ENCODE measurements at regions not wholly inside any gene's neighbourhood (a gene's known extent, or its start where the extent isn't known, plus 50 kb on each side); places are given as distances from the start of the nearest gene placed in this dataset.

DNA sequence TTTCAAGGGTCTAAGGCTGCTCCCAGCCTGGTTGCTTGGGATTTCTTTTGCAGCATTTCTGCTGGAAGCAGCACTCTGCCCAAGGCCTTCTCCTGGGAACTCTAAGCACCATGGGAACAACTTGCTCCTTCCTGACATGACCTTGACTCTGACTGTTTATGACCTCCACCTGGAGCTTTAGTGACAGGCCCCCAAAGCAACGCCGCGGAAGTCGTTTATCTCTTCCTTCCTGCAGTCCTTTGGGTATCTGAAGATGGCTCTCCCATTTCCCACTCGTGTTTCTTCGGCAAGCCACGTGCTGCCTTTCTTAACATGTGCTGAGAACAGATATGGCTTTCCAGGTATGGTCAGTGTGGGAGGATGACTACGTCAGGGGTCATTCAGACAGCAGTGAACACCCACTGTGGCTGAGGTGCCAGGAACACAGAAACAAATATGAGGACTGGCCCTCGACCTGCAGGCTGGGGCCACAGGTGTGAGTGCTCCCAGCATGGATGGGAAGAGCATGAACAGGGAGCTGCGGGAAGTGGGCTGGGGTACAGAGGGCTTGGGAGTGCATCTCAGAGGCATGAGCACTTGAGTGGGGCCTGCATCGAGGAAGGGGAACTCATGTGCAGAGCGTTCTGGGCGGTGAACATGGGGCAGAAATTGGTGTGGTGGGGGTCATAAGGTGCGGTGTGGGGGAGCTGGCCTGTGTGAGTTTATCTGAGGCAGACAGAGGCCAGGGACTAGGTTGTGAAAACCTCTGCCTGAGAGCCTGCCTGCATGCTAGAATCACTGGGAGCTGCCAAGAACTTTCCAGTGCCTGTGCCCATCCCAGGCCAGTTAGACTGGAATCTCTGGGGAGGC, 140.5 kb downstream of the TSN start (continued):
- TF ChIP-seq, protein P1, sequence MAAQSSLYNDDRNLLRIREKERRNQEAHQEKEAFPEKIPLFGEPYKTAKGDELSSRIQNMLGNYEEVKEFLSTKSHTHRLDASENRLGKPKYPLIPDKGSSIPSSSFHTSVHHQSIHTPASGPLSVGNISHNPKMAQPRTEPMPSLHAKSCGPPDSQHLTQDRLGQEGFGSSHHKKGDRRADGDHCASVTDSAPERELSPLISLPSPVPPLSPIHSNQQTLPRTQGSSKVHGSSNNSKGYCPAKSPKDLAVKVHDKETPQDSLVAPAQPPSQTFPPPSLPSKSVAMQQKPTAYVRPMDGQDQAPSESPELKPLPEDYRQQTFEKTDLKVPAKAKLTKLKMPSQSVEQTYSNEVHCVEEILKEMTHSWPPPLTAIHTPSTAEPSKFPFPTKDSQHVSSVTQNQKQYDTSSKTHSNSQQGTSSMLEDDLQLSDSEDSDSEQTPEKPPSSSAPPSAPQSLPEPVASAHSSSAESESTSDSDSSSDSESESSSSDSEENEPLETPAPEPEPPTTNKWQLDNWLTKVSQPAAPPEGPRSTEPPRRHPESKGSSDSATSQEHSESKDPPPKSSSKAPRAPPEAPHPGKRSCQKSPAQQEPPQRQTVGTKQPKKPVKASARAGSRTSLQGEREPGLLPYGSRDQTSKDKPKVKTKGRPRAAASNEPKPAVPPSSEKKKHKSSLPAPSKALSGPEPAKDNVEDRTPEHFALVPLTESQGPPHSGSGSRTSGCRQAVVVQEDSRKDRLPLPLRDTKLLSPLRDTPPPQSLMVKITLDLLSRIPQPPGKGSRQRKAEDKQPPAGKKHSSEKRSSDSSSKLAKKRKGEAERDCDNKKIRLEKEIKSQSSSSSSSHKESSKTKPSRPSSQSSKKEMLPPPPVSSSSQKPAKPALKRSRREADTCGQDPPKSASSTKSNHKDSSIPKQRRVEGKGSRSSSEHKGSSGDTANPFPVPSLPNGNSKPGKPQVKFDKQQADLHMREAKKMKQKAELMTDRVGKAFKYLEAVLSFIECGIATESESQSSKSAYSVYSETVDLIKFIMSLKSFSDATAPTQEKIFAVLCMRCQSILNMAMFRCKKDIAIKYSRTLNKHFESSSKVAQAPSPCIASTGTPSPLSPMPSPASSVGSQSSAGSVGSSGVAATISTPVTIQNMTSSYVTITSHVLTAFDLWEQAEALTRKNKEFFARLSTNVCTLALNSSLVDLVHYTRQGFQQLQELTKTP (IDR thresholded peaks at IDR 0.05; ENCODE audit: low read depth in 1 of 2, partially characterized antibody in 2 of 2), result no peak
- TF ChIP-seq USF2 (CRISPR knock-in tag; IDR thresholded peaks at IDR 0.05), result peak; percentile 65
- TF ChIP-seq EP300 (IDR thresholded peaks at IDR 0.05; ENCODE audit: low read length), result peak; percentile 29; the same call in 1 of the 2 replicates
- no peak for TF ChIP-seq ARID4B (CRISPR knock-in tag; IDR thresholded peaks at IDR 0.05)
- TF ChIP-seq DPF2 (IDR thresholded peaks at IDR 0.05), result 0 out of 2 replicates have a peak, but pooled peaks have one; percentile 22
- no peak for TF ChIP-seq HLTF (IDR thresholded peaks at IDR 0.05)
- 0 out of 2 replicates have a peak, but pooled peaks have one; percentile 23 for TF ChIP-seq CBFB (CRISPR knock-in tag; IDR thresholded peaks at IDR 0.05)
- no peak for TF ChIP-seq POLR2H (tag; IDR thresholded peaks at IDR 0.05; ENCODE audit: low read depth)
- no peak for TF ChIP-seq MAX (CRISPR knock-in tag; IDR thresholded peaks at IDR 0.05)
- peak; percentile 32; the same call in 1 of the 2 replicates for TF ChIP-seq MTA2 (IDR thresholded peaks at IDR 0.05; ENCODE audit: low read depth)
- TF ChIP-seq HDAC8 (tag; IDR thresholded peaks at IDR 0.05), result no peak
- TF ChIP-seq, protein P2, sequence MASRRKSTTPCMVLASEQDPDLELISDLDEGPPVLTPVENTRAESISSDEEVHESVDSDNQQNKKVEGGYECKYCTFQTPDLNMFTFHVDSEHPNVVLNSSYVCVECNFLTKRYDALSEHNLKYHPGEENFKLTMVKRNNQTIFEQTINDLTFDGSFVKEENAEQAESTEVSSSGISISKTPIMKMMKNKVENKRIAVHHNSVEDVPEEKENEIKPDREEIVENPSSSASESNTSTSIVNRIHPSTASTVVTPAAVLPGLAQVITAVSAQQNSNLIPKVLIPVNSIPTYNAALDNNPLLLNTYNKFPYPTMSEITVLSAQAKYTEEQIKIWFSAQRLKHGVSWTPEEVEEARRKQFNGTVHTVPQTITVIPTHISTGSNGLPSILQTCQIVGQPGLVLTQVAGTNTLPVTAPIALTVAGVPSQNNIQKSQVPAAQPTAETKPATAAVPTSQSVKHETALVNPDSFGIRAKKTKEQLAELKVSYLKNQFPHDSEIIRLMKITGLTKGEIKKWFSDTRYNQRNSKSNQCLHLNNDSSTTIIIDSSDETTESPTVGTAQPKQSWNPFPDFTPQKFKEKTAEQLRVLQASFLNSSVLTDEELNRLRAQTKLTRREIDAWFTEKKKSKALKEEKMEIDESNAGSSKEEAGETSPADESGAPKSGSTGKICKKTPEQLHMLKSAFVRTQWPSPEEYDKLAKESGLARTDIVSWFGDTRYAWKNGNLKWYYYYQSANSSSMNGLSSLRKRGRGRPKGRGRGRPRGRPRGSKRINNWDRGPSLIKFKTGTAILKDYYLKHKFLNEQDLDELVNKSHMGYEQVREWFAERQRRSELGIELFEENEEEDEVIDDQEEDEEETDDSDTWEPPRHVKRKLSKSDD (conservative IDR thresholded peaks at IDR 0.05; ENCODE audit: low read length), result no peak
